Esophagus muscularis mucosa (tissue), 3 donors: ENCODE measurements at regions not wholly inside any gene's neighbourhood (a gene's known extent, or its start where the extent isn't known, plus 50 kb on each side); places are given as distances from the start of the nearest gene placed in this dataset.

Source experiments
- CTCF ChIP-seq, 3 experiments: fragments of 200-600 bp in 2 of 3; fragments of 450-650 bp in 1 of 3; sonication (generic) in 2 of 3; IDR thresholded peaks; one replicate each; pipeline ENCODE4 v1.5.1; 2017 to 2019; ENCODE audit warnings: antibody characterized with exemption in 3 of 3, mild to moderate bottlenecking in 2 of 3, moderate library complexity in 1 of 3
- EP300 ChIP-seq: sonication (generic); formaldehyde crosslinking; IDR thresholded peaks from one replicate; pipeline ENCODE4 v1.6.1; 2017; ENCODE audit warnings: antibody characterized with exemption

GRCh38 chr21:27244776-27245175 is 277.9 kb upstream of the ADAMTS5 start:
- no peak for TF ChIP-seq EP300
- TF ChIP-seq CTCF (IDR thresholded peaks at IDR 0.05) = no peak
